SK-N-SH (cell line): ENCODE measurements at regions not wholly inside any gene's neighbourhood (a gene's known extent, or its start where the extent isn't known, plus 50 kb on each side); places are given as distances from the start of the nearest gene placed in this dataset.

Experiments
- CTCF ChIA-PET: fragments of 300-600, 350-600 bp; formaldehyde crosslinking; extraction: SDS; loops from one replicate; lab custom pipeline; 2021; lab: Yijun Ruan, JAX
- POLR2A ChIA-PET: fragments of 350-600 bp; sonication (Branson Sonifier 250); formaldehyde crosslinking; extraction: SDS; loops from one replicate; lab custom pipeline; 2020; ENCODE audit warnings: antibody characterized with exemption, inconsistent platforms; lab: Yijun Ruan, JAX
- DNase-seq: peaks from one replicate; pipeline ENCODE4 v3.0.0; 2012
- H2AFZ ChIP-seq: fragments of 200-600 bp; sonication (generic); 2 replicates; pipeline ENCODE4 v1.8.1; 2016; ENCODE audit warnings: antibody characterized with exemption, mild to moderate bottlenecking, low read depth
- H3F3A ChIP-seq: fragments of 200-600 bp; sonication (generic); replicated peaks from 2 replicates; pipeline ENCODE3; 2016; ENCODE audit warnings: antibody characterized with exemption, mild to moderate bottlenecking; ENCODE audit not compliant: insufficient read depth
- H3K27ac ChIP-seq, 2 experiments: fragments of 200-500 bp in 1 of 2; fragments of 200-600 bp in 1 of 2; sonication (Bioruptor generic) in 1 of 2; sonication (generic), shearing (Covaris generic) in 1 of 2; 2 replicates each; pipeline versions ENCODE4 v1.5.1 to v1.6.1; 2014 to 2016; ENCODE audit warnings: low read depth in 2 of 2, inconsistent platforms in 1 of 2, low read length in 1 of 2, mild to moderate bottlenecking in 1 of 2, mixed read lengths in 1 of 2
- H3K27me3 ChIP-seq: fragments of 200-600 bp; sonication (generic), shearing (Covaris generic); 2 replicates; pipeline ENCODE4 v1.6.1; 2016; ENCODE audit warnings: mixed run types; ENCODE audit not compliant: insufficient read depth
- H3K36me3 ChIP-seq, 2 experiments: fragments of 200-500 bp in 1 of 2; fragments of 200-600 bp in 1 of 2; sonication (Bioruptor generic) in 1 of 2; sonication (generic) in 1 of 2; replicated peaks in 1 of 2; 2 replicates each; pipeline versions ENCODE3 to v1.5.1; 2014 to 2016; ENCODE audit warnings: low read length in 1 of 2, mild to moderate bottlenecking in 1 of 2; ENCODE audit not compliant: insufficient read depth in 2 of 2, control insufficient read depth in 1 of 2
- H3K4me1 ChIP-seq, 2 experiments: fragments of 200-500 bp in 1 of 2; fragments of 200-600 bp in 1 of 2; sonication (Bioruptor generic) in 1 of 2; sonication (generic), shearing (Covaris generic) in 1 of 2; 2 replicates each; pipeline versions ENCODE4 v1.5.1 to v1.6.1; 2014 to 2016; ENCODE audit warnings: low read depth in 1 of 2, low read length in 1 of 2, mixed run types in 1 of 2; ENCODE audit not compliant: insufficient read depth in 2 of 2, control insufficient read depth in 1 of 2
- H3K4me2 ChIP-seq: fragments of 200-600 bp; sonication (generic), shearing (Covaris generic); 2 replicates; pipeline ENCODE4 v1.6.1; 2017; ENCODE audit warnings: mixed run types
- H3K4me3 ChIP-seq, 2 experiments: fragments of 200-500 bp in 1 of 2; fragments of 200-600 bp in 1 of 2; sonication (Bioruptor generic) in 1 of 2; sonication (generic), shearing (Covaris generic) in 1 of 2; 2 replicates each; pipeline versions ENCODE4 v1.5.1 to v1.8.1; 2014 to 2016; ENCODE audit warnings: low read depth in 2 of 2, inconsistent platforms in 1 of 2, low read length in 1 of 2, mild to moderate bottlenecking in 1 of 2, mixed read lengths in 1 of 2, moderate library complexity in 1 of 2
- H3K79me2 ChIP-seq: fragments of 200-600 bp; sonication (generic); 2 replicates; pipeline ENCODE4 v1.8.1; 2017; ENCODE audit warnings: mild to moderate bottlenecking; ENCODE audit not compliant: insufficient read depth
- H3K9ac ChIP-seq: fragments of 200-600 bp; sonication (generic); 2 replicates; pipeline ENCODE4 v1.6.1; 2017; ENCODE audit warnings: mixed run types
- H3K9me2 ChIP-seq: fragments of 200-600 bp; sonication (generic); 2 replicates; pipeline ENCODE4 v1.6.1; 2017; ENCODE audit warnings: mixed run types
- H3K9me3 ChIP-seq: fragments of 200-600 bp; sonication (generic); 2 replicates; pipeline ENCODE4 v1.6.1; 2017; ENCODE audit warnings: mixed run types, mild to moderate bottlenecking, moderate library complexity
- H4K20me1 ChIP-seq: fragments of 200-600 bp; sonication (generic); 2 replicates; pipeline ENCODE4 v1.6.1; 2017; ENCODE audit warnings: mild to moderate bottlenecking, mixed run types; ENCODE audit not compliant: insufficient read depth
- CHD2 ChIP-seq: fragments of 150-350 bp; IDR thresholded peaks from 2 replicates; pipeline ENCODE4 v1.6.1; 2018; ENCODE audit warnings: low read length; ENCODE audit not compliant: partially characterized antibody
- ELF1 ChIP-seq: IDR thresholded peaks from 2 replicates; pipeline ENCODE4 v1.4.0; 2012
- EZH2phosphoT487 ChIP-seq: fragments of 200-600 bp; sonication (generic); IDR thresholded peaks from 2 replicates; pipeline ENCODE4 v1.6.1; 2017; ENCODE audit warnings: low read depth, mixed run types, mild to moderate bottlenecking, antibody characterized with exemption, moderate library complexity, borderline replicate concordance
- FOSL2 ChIP-seq: IDR thresholded peaks from 2 replicates; pipeline ENCODE4 v1.4.0; 2012; ENCODE audit warnings: low read depth, mild to moderate bottlenecking, moderate library complexity, borderline replicate concordance
- FOXJ3 ChIP-seq: sonication (generic); formaldehyde crosslinking; IDR thresholded peaks from 2 replicates; pipeline ENCODE4 v1.5.1; 2020; ENCODE audit warnings: mild to moderate bottlenecking, missing genetic modification reagents
- FOXM1 ChIP-seq: IDR thresholded peaks from 2 replicates; pipeline ENCODE4 v1.4.0; 2012; ENCODE audit warnings: low read depth, mild to moderate bottlenecking
- GABPA ChIP-seq: IDR thresholded peaks from 2 replicates; pipeline ENCODE4 v1.4.0; 2012; ENCODE audit warnings: low read depth, mild to moderate bottlenecking
- GATA2 ChIP-seq: sonication (generic); formaldehyde crosslinking; IDR thresholded peaks from 2 replicates; pipeline ENCODE4 v1.5.0; 2020; ENCODE audit warnings: mild to moderate bottlenecking, missing genetic modification reagents
- MAX ChIP-seq: IDR thresholded peaks from 2 replicates; pipeline ENCODE4 v1.4.0; 2012; ENCODE audit warnings: low read depth
- NRF1 ChIP-seq: IDR thresholded peaks from 2 replicates; pipeline ENCODE4 v1.6.1; 2012; ENCODE audit warnings: low read depth, mild to moderate bottlenecking, low read length
- POLR2AphosphoS5 ChIP-seq: IDR thresholded peaks from 2 replicates; pipeline ENCODE4 v1.6.1; 2012; ENCODE audit warnings: low read depth, low read length
- RAD21 ChIP-seq: IDR thresholded peaks from 2 replicates; pipeline ENCODE4 v1.6.1; 2012; ENCODE audit warnings: mild to moderate bottlenecking, low read length
- RCOR1 ChIP-seq: fragments of 150-350 bp; IDR thresholded peaks from 2 replicates; pipeline ENCODE4 v1.6.1; 2017; ENCODE audit warnings: antibody characterized with exemption, low read length
- REST ChIP-seq: IDR thresholded peaks from 2 replicates; pipeline ENCODE4 v1.6.1; 2012; ENCODE audit warnings: mild to moderate bottlenecking, low read depth, low read length, moderate library complexity
- RXRA ChIP-seq: IDR thresholded peaks from 2 replicates; pipeline ENCODE4 v1.4.0; 2012; ENCODE audit warnings: low read depth, mild to moderate bottlenecking, borderline replicate concordance
- TAF1 ChIP-seq: IDR thresholded peaks from 2 replicates; pipeline ENCODE4 v1.6.1; 2012; ENCODE audit warnings: low read depth, mild to moderate bottlenecking, low read length, moderate library complexity, borderline replicate concordance
- TEAD4 ChIP-seq: IDR thresholded peaks from 2 replicates; pipeline ENCODE4 v1.4.0; 2012; ENCODE audit warnings: mild to moderate bottlenecking, borderline replicate concordance; ENCODE audit not compliant: insufficient read depth

- no peak for TF ChIP-seq MAX
- no peak for TF ChIP-seq FOSL2
- no peak for TF ChIP-seq RAD21
- TF ChIP-seq ELF1: no peak
Observed at GRCh38 chr13:73794755-73795154, 339.4 kb downstream of the KLF12 start (continued).

- Histone ChIP-seq H3F3A (no peaks in the 10 kb centered on the region), H3K4me1 (peaks cover 2 to 14% of the 10 kb centered on the region in 2 experiments; a peak in 2 of 4 replicates), H3K79me2 (no peaks in the 10 kb centered on the region), H2AFZ (no peak overlapping the region), H3K4me2 (no peak overlapping the region), H3K27ac (no peak overlapping the region), H4K20me1 (no peaks in the 10 kb centered on the region), H3K9ac (no peak overlapping the region), H3K4me3 (no peak overlapping the region), H3K9me2 (no peaks in the 10 kb centered on the region), H3K9me3 (no peaks in the 10 kb centered on the region), H3K36me3 (peaks cover 0 to 11% of the 10 kb centered on the region in 2 experiments), H3K27me3 (no peaks in the 10 kb centered on the region)
- ChIA-PET CTCF (no interaction called here), POLR2A (no interaction called here)
- no peak for TF ChIP-seq FOXJ3 (CRISPR knock-in tag)
- TF ChIP-seq TEAD4: no peak
- TF ChIP-seq FOXM1: no peak
- no peak for TF ChIP-seq EZH2phosphoT487
- no peak for TF ChIP-seq TAF1
- no peak for TF ChIP-seq FOSL2
- no peak for TF ChIP-seq CHD2
- no peak for TF ChIP-seq POLR2AphosphoS5
- no peak for TF ChIP-seq NRF1
- TF ChIP-seq GATA2 (CRISPR knock-in tag): no peak
- TF ChIP-seq GABPA: no peak
- no peak for TF ChIP-seq RXRA
- no peak for TF ChIP-seq RCOR1
- TF ChIP-seq REST: no peak
- TF ChIP-seq RAD21: no peak
- TF ChIP-seq ELF1: no peak
- DNase-seq: no peak
Observed at GRCh38 chr13:73793361-73793760, 340.8 kb downstream of the KLF12 start.
